GM19351 (cell line): ENCODE measurements at regions not wholly inside any gene's neighbourhood (a gene's known extent, or its start where the extent isn't known, plus 50 kb on each side); places are given as distances from the start of the nearest gene placed in this dataset.

Experiments
- ATAC-seq: cut with Tn5 transposase; IDR thresholded peaks from one replicate; pipeline ENCODE4 v1.9.1; 2021; ENCODE audit warnings: mild to moderate bottlenecking, moderate library complexity; ENCODE audit not compliant: unreplicated experiment

DNA sequence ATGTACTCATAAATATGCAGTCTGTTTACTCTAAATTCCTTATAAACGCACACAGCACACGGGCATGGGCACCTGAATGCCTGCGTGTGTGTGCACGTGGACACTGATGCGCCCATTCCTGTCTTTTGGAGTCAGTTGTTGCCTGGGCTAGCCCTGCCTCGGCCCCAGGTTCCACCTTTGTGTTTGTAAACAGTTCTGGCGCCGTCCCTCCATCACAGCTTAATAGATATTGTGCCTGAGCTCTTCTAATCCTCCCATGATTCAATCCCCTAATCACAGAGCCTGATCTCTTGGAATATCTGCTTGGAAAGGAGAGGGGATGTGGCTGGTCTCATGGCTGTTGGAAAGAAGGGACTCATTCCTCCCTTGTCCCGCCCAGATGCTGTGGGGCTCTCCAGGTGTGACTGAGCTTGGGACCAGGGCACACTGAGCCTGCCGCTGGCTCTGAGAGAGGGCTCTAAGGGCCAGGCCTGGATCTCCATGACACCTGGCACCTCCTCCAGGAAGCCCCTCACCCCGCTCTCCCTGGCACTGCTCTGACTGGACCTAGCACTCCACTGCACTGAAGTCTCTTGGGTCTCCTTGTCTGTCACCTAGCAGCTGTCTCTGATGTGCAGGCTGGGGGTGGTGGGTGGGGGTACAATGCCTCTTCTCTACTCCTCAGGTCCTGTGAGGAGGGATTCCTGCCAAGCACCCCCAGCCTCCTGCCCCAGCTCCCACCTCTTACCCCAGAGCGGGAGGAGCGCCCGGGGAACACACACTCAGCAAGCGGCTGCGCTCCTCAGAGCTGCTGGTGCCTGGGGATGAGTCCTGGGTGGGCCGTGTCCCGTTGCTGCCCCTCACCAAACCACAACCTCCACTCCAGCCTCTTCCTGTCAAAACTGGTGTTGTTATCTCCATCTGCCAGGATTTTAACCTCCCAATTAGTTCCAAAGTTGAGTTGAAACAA, 181.3 kb downstream of the INHBB start:
- ATAC-seq, result no peak

DNA sequence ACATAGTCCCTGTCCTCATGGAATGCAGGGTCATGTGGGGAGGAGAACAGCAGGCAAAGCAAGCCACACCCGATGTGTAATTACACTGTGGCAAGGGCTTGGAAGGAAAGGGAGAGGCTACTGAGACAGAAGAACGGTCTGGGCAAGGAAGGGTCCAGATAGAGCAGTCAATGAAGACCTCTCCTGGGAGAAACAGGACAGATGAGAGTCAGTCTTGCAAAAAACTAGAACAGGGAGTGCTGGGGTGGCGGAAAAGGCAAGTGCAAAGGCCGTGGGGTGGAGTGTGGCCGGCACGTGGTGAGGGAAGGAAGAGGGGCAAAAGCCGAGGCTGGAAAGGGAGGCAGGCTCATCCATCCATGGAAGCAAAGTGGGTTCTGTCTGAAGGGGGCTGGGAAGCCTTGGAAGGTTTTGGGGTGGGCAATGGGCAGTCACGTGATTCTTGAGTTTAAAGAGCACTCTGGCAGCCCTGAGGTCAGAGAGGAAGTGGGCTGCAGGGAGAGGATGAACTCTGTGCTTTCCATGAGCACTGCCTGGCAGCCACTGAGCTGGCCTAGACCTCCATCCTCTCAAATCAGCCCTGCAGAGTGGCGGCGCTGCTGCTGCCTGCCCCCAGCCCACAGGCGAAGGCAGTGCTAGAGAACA, 182.2 kb downstream of the INHBB start:
- no peak for ATAC-seq

DNA sequence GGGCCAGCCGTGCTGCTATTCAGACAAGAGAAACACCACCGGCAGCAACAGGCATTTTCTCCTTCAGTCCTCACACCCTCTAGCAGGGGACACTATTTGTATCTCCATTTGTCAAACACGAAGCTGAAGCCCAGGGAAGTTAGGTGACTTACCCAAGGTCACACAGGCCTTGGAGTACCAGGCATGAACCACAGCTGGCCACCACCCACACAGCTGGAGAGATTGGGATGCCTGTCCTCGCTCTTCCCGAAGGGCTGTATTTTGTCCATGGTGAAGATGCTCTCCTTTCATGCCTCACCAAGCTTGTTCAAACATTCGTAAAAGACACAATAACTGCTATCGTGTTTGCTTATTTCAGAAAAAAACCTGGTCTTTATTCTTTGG, 182.7 kb downstream of the INHBB start:
- no peak for ATAC-seq

DNA sequence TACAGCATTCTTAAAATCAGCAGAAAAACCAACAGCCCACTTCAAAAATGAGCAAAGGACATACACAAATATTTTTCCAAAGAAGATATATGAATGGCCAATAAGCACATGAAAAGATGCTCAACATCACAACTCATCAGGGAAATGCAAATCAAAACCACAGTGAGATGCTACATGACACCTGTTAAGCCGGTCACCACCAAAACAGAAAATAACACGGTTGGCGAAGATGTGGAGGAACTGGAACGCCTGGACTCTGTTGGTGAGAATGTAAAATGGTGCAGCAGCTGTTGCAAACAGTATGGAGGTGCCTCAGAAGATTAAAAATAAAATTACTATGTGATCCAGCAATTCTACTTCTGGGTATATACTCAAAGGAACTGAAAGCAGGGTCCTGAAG, 184.8 kb downstream of the INHBB start:
- ATAC-seq, result no peak

DNA sequence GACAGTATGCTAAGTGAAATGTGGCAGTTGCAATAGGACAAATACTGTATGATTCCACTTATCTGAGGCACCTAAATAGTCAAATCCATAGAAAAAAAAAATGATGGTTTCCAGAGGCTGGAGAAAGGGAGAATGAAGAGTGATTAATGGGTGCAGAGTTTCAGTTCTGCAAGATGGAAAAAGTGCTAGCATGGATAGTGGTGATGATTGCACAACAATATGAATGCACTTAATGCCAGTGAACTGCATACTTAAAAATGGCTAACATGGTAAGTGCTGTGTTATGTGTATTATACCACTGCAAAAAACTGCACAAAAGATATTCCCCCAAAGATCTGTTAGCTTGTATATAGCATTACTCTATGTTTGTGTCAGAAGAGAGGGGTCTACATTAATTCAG, 185.4 kb downstream of the INHBB start:
- no peak for ATAC-seq

DNA sequence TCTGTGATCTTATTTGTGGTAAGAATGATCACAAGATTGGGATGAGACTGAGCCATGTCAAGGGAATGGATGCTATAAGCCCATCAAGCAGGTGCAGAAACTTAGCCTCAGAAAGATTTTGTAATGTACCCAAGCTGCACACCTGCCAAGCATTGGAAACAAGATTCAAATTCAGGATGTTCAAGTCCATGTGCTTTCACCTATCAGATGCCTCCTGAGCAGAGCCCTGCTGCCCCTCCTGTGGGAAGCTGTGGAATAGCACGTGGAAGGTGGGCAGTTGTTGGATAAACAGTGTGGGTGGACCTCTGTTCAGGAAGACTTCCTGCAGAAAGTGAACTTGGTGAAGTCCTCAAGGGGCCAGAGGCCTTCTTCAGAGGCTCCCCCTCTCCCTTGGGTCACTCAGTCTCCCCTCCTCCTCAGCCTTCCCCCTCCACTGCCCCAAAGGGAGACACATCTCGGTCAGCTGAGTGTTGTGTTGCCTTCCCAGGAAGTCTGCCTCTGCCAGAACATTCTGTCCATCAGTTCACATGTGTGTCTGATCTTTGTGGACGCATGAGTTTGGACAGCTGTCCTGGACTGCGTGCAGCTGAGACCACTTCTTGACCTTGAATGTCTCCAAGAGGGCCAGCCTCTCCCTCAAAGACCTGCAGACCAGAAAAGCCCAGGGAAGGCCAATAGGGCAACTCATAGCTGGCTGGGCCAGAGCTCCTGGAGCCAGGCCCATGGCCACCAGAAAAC, 186.1 kb downstream of the INHBB start:
- no peak for ATAC-seq

DNA sequence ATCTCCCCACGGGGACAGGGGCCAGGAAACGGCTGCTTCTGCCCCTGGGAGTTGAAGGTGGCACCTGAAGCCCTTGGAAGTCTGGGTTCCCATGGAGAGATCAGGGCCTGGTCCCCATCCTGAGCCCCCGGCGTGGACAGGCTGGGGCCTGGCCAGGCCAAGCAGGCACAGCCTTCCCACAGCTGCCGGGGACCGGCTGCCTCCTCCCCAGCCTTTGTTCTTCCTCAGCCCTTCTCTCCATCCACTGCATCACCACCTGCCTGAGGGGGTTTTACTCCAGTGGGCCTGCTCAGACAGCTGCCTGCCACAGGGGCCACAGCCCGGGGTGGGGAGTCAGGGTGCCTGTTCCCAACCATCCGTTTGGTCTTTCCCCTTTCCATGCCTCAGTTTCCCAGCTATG, 187.7 kb downstream of the INHBB start:
- ATAC-seq, result no peak

DNA sequence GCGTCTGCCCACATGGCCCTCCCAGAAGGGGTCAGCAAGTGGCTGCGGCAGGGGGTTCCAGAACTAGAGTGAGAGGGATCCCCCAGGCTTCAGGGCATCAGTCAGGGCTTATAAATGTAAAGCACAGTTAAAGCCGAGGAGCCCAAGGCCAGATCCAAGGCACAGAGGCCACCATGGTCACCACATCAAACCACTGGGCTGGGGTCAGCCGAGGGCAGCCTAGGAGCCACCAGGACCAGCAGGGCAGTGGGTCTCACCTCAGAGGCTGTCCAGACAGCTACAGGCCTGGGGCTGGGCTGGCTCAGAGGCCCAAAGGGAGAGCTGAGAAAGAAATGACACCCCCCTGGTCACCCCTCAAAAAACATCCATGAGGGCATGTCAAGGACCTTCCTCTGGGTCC, 188.5 kb downstream of the INHBB start:
- no peak for ATAC-seq

DNA sequence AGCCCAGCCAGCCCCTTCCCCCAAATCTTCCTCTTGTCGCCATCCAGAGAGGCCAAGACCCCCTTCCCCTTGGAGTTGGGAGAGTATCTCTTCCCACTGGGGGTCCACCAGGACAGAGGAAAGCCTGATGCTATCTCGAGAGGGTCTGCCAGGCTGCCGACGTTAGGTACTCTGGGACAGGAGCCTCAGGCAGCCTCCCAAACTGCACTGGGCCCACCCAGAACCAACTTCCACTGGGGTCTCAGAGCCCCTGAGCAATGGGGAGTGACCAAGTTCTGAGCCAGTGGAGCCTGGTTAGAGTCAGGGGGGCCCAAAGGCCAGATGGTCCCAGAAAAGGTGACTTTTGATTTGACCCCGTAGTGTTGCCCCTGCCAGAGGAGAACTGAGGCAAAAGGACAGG, 189.1 kb downstream of the INHBB start:
- no peak for ATAC-seq

DNA sequence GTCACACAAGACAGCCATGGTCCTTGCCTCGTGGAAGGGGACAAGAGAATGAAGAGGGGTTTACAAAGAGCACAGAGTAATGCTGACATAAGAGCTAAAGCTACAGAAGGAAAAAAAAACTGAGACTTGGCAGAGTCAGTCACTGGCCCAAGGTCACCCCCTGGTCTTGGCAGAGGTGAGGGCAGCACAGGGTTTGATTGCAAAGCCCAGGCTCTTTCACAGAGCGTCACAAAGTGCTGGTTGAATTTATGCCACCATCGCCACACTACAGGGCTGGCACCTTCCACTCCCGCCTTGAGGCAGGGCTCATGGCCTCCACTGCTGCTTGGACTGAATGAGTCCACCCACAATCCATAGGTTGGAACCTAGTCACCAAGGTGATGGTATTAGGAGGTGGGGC, 190.2 kb downstream of the INHBB start:
- no peak for ATAC-seq

DNA sequence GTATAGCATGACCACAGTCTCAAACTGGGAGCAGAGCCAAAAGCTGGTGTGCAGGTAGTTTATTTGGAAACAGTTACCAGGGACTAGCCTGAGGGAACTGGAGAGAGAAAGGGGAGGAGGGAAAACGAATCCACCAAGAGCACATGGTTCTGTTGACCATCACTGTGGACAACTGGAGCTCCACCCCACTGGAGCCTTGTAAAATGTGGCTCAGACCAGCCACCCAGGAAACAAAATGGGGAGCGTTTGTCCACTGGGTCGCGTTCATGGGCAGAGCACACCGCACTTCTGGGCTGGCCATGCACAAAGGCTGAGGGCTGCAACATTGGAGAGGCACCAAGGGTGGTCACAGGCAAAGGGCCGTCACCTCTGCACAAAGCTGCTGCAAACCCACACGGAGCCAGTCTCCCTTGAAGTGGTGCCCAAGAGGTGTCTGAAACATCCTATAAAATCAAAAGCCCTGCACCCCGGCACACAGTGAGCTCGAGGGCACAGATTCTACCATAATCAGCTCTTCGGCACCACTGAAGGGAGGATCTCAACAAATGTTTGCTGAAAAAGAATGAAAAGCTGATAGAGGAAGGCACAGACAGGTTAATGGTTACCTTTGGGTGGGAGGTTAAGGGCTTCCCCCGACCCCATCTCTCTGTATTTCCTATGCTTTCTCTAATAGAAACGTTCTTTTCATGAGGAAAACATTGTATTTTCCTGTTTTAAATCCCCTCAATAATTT, 192.9 kb downstream of the INHBB start:
- no peak for ATAC-seq

DNA sequence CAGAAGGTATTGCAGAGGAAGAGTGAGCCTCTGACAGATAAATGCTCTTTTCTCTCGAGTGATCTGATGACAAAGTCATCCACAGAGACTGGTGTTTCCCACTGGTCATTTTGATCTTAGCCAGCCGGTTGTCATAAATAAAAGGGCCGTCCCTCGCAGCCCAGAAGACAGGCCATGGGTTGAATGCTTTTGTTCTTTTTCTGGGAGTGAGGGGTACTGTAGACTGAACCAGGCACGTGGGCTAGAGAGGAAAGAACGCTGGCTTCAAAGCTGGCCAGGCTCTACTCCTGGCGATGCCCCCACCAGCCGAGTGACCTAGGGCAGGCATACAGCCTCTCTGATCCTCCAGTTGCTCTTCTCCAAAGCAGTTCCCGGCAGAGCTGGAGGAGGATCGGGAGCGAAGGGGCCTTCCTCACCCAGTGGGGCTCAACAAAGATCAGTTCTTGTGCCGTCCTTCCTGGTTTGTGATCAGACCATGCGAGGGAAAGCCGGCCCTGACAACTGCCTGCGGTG, 193.5 kb downstream of the INHBB start:
- ATAC-seq, result no peak

DNA sequence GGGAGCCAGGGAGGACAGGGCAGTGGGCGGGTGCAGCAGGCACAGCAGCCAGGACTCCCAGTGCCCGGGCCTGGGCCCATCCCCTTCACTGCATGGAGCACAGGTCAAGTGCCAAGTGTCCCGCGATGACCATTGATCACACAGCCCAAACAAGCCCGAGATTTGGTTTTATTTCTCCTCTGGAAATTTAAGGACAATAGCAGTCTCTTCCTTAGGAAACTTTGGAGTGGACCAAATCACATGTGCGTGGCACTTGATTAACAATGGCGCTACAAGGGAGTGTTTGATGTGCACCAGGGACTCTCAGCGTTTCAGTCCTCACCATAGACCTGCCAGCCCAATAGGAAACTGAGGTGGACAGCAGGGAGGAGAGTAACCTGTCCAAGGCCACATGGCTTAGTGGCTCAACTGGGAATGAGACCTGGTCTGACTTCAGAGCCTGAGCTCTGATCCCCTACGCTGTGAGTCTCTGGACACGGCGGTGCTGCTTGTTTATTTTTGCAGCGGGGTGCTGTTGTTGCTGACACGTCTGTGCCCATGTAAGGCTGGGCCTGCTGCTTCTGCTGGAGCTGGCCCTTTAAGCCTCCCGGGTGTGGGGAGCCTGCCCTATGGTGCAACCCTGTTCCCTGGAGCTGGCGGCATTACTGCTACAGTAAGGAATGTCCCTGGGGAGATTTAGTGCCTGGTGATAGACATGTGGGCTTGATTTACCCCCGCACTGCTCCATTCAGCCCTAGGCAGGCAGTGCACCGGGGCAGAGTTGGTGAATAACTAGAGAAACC, 194.2 kb downstream of the INHBB start:
- ATAC-seq, result no peak

DNA sequence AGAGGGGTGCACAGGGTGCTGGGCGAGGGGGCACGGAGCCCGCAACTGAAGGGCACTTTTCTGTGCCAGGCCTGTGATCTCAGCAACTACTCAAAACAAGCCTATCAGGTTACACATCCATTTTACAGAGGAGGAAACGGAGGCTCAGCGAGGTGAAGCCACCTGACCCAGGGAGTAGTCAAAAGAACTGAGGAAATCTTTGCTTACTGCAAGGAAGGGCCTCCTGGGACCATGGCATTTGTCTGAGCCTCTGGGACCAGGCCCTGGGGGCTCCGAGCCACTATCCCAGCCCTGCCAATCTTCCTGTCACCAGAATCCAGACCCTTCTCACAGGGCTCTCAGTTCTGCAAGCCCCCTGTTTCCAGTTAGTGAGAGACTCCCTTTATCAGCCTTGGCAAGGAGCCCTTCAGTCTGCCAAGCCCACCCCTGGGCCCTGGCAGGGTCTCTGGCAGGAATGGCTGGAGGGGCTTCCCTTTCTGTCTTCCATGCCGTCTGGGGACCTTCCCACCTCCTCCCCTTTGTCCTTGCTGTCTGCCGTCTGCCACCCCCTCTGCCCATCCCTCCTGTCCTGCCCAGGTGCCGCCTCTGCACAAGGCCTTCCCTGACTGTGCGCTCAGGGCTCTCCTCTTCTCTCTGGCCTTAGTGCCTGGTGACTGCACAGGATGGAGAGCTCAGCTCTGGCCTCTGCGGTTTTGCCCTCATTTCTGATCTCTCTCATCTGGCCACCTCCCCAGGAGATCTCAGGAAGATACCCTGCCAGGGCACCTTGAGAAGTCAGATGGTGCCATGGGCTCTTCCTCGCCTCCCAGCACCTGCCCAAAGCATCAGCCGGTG, 194.7 kb upstream of the GLI2 start:
- ATAC-seq, result no peak

DNA sequence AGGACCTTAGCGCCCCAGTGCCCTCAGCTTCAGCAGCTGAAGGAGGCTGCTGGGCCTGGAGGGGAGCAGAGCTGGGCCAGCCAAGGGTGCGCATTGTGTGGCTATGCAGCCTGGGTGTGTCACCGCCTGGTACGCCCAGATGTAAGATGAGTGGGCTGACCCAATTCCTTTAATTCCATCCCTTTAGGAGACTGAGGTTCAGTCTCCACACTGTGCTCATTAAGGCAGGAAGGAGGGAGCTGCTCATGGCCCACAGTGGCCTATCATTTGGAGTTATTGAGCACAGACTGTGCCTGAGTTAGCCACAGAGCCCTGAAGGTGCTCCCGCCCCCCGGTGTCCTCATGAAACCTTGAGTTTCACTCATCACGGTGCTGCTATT, 194.1 kb upstream of the GLI2 start:
- ATAC-seq, result no peak

DNA sequence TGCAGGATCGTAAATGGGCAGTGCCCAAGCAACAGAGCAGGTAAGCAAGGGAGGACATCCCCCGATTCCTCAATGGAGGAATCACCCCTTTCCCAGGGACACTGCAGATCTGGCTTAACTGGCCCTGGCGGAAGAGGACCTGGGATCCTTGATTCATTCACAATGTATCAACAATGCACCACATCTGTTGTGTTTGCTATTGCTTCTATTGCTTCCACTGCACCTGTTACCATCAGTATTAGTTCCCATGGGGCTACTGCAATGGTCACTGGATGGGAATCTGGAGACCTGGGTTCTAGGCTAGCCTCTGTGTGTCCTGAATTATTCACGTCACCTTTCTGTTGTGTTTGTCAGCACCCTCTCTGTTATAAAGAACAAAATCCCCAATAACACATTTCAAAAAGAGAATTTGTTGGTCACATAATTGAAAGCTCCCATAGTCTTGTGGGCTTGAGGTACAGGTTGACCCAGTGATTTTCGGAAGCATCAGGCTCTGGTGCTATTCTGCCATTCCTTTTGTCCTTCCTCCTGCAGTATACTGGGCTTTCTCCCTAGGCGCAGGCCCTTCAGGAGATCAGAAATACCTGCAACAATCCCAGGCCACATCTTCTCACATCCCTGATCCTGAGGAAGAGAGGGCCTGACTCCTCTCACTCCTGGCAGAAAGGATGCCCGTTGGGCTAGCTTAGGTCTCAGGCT, 193.5 kb upstream of the GLI2 start:
- no peak for ATAC-seq

DNA sequence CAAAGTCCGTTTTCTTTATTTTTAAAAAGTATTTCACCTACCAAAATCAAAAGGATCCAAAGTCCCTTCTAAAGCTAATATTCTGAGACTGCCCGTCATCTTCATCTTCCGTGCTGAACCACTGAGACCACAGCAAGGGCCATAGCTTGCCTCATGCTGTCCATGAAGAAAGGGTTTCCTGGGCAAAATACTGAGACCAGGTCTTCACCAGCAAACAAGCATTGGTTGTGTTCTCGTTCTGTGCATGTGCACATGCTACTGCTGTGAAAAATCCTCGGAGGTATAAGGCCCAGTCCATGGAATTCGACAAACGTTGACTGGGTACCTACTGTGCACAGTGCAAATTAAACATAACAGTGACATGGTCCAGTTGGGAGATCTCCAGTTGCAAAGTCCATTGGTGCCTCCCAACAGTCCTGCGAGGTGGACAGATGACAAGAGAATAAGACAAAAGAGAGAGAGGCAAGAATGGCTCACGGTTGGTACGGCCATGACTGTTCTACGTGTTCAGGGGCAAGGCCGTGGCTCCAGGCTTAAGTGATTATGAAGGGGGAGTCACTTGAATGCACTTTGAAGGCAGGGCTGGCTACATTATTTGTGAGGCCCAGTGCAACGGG, 192.6 kb upstream of the GLI2 start:
- ATAC-seq, result no peak

DNA sequence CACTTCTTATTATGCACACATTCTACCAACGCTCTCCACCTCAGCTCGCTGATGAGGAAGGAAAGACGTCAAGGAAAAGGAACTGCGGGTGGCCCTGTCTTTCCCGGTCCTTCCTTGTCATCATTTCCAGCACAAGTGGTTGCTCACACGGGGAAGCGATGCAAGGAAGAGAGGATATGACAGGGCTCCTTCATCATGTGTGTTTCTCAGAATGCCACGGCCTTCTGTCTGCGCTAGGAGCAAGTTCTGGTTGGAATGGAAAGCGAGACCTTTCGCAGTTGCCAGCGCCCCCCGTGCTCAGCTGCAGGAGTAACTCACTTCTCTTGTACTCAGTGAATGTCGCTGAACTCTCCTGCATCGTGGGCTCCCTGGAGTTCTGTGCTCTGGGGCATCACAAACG, 191.8 kb upstream of the GLI2 start:
- ATAC-seq, result no peak
